ENCODE measurements at regions not wholly inside any gene's neighbourhood (a gene's known extent, or its start where the extent isn't known, plus 50 kb on each side); places are given as distances from the start of the nearest gene placed in this dataset.

GRCh38 chr1:68705466-68705865 lies 208.6 kb upstream of the DEPDC1 start:
- TF ChIP-seq CTCF (IDR thresholded peaks at IDR 0.05) (no peak), POLR2A (IDR thresholded peaks at IDR 0.05) (no peak)
